GM21360 (cell line): ENCODE measurements at regions not wholly inside any gene's neighbourhood (a gene's known extent, or its start where the extent isn't known, plus 50 kb on each side); places are given as distances from the start of the nearest gene placed in this dataset.
"Not testable (repeated sequence)": the region's sequence is repeated elsewhere in the genome, so short reads cannot be mapped to it uniquely, and the experiment has no call there.

Experiments
- ATAC-seq: cut with Tn5 transposase; IDR thresholded peaks from one replicate; pipeline ENCODE4 v1.9.1; 2021; ENCODE audit warnings: mild to moderate bottlenecking, moderate library complexity; ENCODE audit not compliant: unreplicated experiment

GRCh38 chr10:60621018-60621417, 157.3 kb upstream of the CDK1 start:
- no peak for ATAC-seq

GRCh38 chr10:60618861-60619260, 159.4 kb upstream of the CDK1 start:
- no peak for ATAC-seq

- ATAC-seq = no peak
Measured at GRCh38 chr10:60615541-60615940, 162.7 kb upstream of the CDK1 start.

- no peak for ATAC-seq
Measured at GRCh38 chr10:60614363-60614762, 163.9 kb upstream of the CDK1 start.

- no peak for ATAC-seq
Measured at GRCh38 chr10:60613434-60613833, 164.8 kb upstream of the CDK1 start.

GRCh38 chr10:60611291-60611747, 167.0 kb upstream of the CDK1 start:
- ATAC-seq = no peak

- ATAC-seq = no peak
Measured at GRCh38 chr10:60607372-60607771, 170.9 kb upstream of the CDK1 start.

- ATAC-seq = no peak
Measured at GRCh38 chr10:60606343-60607080, 171.8 kb upstream of the CDK1 start.

- no peak for ATAC-seq
Measured at GRCh38 chr10:60605476-60605875, 172.8 kb upstream of the CDK1 start.

- ATAC-seq = no peak
Measured at GRCh38 chr10:60604342-60604741, 173.9 kb upstream of the CDK1 start.

- ATAC-seq = no peak
Measured at GRCh38 chr10:60597513-60597912, 180.8 kb upstream of the CDK1 start.

- no peak for ATAC-seq
Measured at GRCh38 chr10:60595852-60596251, 182.4 kb upstream of the CDK1 start.

GRCh38 chr10:60594476-60595051, 183.7 kb upstream of the CDK1 start:
- no peak for ATAC-seq

- no peak for ATAC-seq
Measured at GRCh38 chr10:60591119-60591518, 187.2 kb upstream of the CDK1 start.

- ATAC-seq = no peak
Measured at GRCh38 chr10:60589376-60589775, 188.9 kb upstream of the CDK1 start.

GRCh38 chr10:60581782-60582181, 192.1 kb upstream of the ANK3 start:
- not testable (repeated sequence) for ATAC-seq

GRCh38 chr10:60578217-60578616, 188.5 kb upstream of the ANK3 start:
- ATAC-seq = no peak

GRCh38 chr10:60576130-60577069, 186.7 kb upstream of the ANK3 start:
- no peak for ATAC-seq

GRCh38 chr10:60575105-60575504, 185.4 kb upstream of the ANK3 start:
- ATAC-seq = no peak

- ATAC-seq = no peak
Measured at GRCh38 chr10:60574388-60574787, 184.7 kb upstream of the ANK3 start.

GRCh38 chr10:60573336-60573735, 183.7 kb upstream of the ANK3 start:
- ATAC-seq = no peak
